ENCODE measurements at regions not wholly inside any gene's neighbourhood (a gene's known extent, or its start where the extent isn't known, plus 50 kb on each side); places are given as distances from the start of the nearest gene placed in this dataset.

DNA sequence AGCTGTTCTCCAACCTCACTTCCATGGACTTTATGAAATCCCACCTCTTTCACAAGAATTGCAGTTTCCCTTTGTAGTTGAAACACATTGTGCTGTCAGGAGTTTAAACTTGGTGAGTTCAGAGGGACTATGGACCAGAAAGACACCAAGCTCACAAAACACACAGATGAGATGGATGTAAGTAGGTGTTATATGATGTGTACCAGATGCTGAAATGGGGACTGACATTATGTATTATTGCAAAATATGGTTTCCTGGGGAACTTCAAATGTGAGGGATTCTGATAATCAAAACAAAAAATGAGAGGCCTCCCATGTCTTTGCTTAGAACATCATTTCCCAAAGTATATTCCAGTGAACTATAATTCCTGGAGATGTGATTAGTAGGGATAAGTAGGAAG lies 401.1 kb upstream of the ARID1B start:
- no peak for DNase-seq (ENCODE audit: low read depth in 2 of 2)

DNA sequence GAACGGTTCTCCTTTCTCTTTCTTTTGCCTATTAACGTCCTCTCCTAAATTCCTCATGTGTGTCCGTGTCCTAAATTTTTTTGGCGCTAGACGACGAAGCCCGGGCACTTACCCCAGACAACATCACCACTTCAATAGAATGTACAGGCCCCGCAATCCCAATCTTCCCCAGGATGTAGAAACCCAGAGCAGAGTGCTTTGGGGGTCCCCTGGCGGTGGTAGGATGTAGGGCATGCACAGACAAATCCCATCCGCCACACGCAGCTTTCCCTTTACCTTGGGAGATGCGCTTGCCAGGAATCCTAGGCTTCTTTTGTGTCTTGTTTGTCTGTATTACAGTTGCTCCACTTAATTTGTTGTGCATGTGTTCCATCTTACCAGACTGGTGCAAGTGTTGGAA lies 417.3 kb upstream of the ARID1B start:
- no peak for DNase-seq (ENCODE audit: low read depth in 2 of 2)

- no peak for DNase-seq (ENCODE audit: low read depth in 2 of 2)
Observed at GRCh38 chr6:156352861-156353260, 424.3 kb upstream of the ARID1B start.

GRCh38 chr6:156351346-156351966 lies 425.7 kb upstream of the ARID1B start:
- DNase-seq (ENCODE audit: low read depth in 2 of 2), result no peak

DNA sequence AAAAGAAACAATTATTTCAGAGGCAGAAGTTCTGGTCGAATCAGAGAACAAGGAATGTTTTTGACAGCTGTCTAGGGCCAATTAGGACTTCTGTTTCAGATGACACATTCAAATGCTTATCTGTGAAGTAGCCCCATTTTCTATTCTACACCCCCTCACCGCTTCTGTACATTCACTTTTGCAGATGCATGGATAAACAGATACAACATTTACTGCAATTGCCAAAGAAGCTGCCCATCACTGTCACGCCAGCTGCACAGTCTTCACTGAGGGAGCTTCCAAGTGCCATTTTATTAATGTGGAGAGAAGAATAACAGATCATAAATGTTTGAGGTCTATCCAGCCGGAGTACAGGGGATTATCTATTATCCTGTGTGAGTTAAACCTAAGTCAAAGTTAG lies 426.8 kb upstream of the ARID1B start:
- DNase-seq (ENCODE audit: low read depth in 2 of 2), result no peak

GRCh38 chr6:156348849-156349248 lies 428.3 kb upstream of the ARID1B start:
- DNase-seq (ENCODE audit: low read depth in 2 of 2), result no peak

DNA sequence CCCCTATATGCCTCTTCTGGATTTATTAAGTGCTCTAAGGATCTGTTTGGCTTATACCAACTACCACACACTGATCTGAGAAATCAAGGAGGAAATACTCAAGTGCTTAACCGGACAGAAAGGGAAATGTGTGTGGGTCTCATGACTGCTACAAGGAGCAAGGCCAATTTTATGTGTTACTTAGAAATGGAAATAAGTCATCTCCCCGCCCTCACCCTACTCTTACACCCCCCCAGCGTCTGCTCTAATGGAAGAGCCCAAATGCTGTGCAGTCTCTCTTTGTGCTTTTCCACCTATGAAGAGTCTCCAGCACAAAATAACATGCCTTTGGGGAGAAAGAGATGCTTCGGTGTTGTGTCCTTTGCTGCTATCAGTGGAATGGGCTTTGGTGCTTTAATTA lies 428.8 kb upstream of the ARID1B start:
- no peak for DNase-seq (ENCODE audit: low read depth in 2 of 2)

DNA sequence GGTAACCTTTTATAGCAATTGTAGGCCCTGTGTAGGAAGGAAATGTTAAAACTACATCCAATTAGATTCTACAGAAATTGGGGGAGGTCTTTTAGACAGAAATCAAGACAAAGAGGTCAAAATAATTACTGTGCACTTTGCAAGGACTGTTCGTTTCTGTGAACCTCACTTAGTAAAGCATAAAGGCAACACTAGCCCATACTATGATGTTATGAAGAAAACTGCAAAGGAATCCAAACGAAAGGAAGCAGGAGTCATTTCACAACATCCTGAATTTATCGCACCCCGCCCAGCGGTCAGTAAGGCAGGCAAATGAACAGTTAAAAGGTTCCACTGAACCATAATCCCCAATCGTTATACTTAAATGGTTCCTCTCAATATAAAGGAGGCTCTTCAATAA lies 429.5 kb upstream of the ARID1B start:
- no peak for DNase-seq (ENCODE audit: low read depth in 2 of 2)

GRCh38 chr6:156347246-156347645 lies 429.9 kb upstream of the ARID1B start:
- no peak for DNase-seq (ENCODE audit: low read depth in 2 of 2)

GRCh38 chr6:156345700-156346099 lies 431.5 kb upstream of the ARID1B start:
- no peak for DNase-seq (ENCODE audit: low read depth in 2 of 2)

DNA sequence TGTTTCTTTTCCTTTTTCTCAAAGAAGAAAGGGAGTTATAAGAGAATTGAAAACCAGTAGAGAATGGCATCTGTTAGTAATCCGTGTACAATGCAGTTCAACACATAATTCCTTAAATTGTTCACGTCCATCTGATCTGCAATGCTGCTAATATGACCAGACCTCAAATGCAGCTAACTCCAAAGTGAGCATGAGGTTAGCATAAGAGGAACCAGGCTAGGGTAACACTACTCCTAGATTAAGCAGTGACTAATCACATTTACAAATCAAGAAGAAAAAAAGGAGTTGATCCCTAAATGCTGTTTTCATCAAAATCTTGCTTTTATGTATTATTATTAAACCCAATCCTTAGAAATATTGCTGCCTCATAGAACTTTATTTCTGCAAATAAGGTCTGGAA lies 432.7 kb upstream of the ARID1B start:
- DNase-seq (ENCODE audit: low read depth in 2 of 2), result no peak

DNA sequence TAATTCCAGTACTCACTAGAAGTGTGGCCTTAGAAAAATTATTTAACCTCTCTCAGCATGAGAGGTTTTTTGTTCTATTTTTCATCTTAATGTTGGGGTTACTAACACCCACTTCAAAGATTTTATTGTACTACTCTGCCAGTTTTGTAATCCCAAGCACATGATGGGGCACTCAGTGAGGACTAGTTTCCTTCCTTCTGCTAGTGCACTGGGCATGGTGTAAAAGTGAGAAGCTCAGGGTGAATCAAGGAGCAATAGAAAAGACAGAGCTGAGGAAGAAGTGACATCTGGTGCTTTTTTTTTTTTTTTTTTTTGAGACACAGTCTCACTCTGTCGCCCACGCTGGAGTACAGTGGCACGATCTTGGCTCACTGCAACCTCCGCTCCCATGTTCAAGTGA lies 439.4 kb upstream of the ARID1B start:
- no peak for DNase-seq (ENCODE audit: low read depth in 2 of 2)

DNA sequence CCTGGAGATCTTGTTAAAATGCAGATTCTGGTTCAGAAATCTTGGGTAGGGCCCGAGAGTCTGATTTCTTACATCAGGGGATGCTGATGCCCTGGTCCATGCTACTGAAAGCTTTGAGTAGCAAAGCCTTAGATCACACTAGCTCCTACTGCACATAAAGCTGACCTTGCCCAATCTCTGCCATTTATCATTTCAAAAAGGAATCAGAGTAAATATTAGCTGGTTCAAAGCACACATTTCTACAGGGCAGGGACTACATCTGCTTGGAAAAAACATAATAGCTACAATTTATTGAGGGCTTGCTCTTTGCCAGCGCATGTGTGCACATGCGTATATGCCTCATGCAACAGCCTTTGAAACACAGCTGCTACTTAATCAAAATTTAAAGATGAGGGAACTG lies 440.4 kb upstream of the ARID1B start:
- no peak for DNase-seq (ENCODE audit: low read depth in 2 of 2)

DNA sequence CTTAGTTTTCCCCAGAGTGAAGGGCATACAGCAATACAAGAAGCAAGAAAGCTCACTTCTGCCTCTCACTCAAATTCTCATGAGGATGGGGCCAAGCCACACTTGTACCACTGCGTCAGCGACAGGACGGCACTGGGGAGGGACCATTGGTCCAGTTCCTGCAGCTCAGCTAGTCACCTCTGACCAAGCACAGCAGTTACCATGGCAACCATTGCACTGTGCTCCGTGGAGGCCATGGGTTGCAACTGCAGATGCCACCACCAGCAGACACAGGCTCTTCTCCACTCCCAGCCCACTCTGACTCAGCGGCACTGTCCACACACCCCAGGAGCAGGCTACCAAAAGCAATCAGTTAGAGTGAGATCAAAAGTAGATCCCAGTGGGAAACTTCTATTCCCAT lies 441.1 kb upstream of the ARID1B start:
- DNase-seq (ENCODE audit: low read depth in 2 of 2), result no peak

GRCh38 chr6:156334966-156335365 lies 442.2 kb upstream of the ARID1B start:
- DNase-seq (ENCODE audit: low read depth in 2 of 2), result no peak

GRCh38 chr6:156319707-156320106 lies 457.5 kb upstream of the ARID1B start:
- no peak for DNase-seq (ENCODE audit: low read depth in 2 of 2)

- no peak for DNase-seq (ENCODE audit: low read depth in 2 of 2)
Observed at GRCh38 chr6:156316583-156317125, 460.5 kb upstream of the ARID1B start.

DNA sequence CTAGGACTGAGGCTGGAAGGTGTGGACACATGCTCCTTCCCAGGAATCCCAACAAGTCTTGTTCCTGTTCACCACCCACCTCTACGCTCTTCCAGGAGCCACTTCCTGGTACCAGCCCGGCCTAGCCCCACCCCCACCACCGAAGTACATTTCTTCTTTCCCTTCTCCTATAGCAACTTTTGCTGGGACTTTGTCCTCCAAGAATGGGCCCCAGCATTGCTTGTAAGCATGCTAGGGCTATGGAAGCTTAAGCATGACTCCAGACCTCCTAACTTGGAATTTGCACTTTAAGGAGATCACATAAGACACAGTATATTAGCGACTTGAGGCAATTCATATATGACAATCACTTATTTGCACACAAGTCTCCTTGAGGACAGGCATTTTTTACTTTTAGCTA lies 462.0 kb upstream of the ARID1B start:
- no peak for DNase-seq (ENCODE audit: low read depth in 2 of 2)

- no peak for DNase-seq (ENCODE audit: low read depth in 2 of 2)
Observed at GRCh38 chr6:156313037-156313436, 464.1 kb upstream of the ARID1B start.

DNA sequence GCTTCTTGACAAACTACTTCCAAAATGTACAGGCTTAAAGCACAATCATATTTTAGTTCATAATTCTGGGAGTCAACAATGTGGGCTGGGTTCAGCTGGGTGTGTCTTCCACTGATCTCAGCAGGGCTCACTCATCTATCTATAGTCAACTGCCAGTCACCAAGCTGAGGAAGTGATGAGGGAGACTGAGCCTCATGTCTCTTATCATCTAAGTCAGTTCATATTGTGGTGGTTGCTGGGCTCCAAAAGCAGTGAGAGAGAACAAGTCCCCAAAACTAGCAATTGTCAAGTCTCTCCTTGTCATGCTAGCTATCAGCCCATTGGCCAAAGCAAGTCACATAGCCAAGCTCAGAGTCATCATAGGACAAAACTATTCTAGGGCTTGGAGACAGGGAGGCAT lies 465.9 kb upstream of the ARID1B start:
- no peak for DNase-seq (ENCODE audit: low read depth in 2 of 2)

DNA sequence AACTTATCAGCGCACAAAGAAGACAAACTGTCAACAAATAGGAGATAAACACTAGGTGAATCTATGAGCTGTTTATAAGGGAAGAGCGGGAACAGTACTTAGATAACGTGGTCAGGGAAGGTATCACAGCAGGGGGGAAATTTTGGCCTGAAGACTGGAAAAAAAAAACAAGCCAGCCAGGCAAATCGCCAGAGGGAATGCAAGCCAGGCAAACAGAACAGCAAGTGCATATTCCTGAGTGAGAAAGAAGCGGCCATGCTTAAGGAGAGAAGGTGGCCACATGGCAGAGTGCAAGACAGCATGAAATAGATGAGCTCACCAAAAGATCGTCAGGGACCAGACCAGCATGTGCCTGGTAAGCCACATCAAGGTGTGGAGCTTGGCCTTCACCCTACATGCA lies 466.5 kb upstream of the ARID1B start:
- DNase-seq (ENCODE audit: low read depth in 2 of 2), result no peak

GRCh38 chr6:156309017-156309416 lies 468.2 kb upstream of the ARID1B start:
- no peak for DNase-seq (ENCODE audit: low read depth in 2 of 2)

DNA sequence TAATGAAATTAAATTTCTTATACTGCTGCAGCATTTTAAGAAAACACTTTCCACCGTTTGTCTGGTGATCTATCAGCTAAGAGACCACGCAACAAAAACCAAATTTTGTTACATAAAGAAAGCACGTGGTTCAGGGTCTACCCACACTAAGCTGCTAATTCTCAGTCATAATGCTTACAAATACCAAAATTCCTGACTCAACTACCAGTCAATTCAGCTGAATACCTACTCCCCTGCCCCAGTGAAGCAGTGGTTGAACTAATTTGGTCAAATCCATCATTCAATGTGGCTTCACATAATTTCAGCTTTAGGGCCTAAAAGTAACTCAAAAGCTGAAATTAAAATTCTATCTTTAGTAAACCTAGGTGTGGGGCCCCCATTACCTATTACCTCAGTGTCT lies 468.6 kb upstream of the ARID1B start:
- DNase-seq (ENCODE audit: low read depth in 2 of 2), result no peak

DNA sequence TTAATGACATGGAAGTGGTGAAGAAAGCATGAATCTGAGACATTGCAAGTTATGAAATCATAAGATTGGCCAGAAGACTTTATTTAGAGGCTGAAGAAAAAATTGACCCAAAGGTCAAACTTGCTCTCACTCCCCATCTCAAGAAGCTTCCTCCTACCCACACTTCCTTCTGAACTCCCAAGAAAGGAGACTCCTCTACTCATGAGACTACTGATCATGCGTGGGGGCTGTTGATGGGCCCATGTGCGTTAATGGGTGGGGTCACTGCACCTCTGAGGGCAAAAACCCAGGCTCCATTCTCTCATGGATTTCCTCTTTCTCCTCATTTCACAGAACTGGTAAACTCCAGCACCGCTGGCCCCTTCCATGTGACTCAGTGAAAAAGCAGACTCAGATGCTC lies 470.6 kb upstream of the ARID1B start:
- no peak for DNase-seq (ENCODE audit: low read depth in 2 of 2)
